Thoracic aorta (tissue), 2 donors: ENCODE measurements at regions not wholly inside any gene's neighbourhood (a gene's known extent, or its start where the extent isn't known, plus 50 kb on each side); places are given as distances from the start of the nearest gene placed in this dataset.

Experiments
- ATAC-seq: fragments of 150-250 bp; one replicate; pipeline ENCODE4 v1.8.0; 2017; ENCODE audit warnings: low read depth; ENCODE audit not compliant: insufficient number of reproducible peaks, low FRiP score
- DNase-seq: peaks from one replicate; pipeline ENCODE4 v3.0.0-alpha.2; 2020; ENCODE audit warnings: low spot score
- H3K27ac ChIP-seq, 2 donors: fragments of 200-600 bp; sonication (generic); 1 replicate in 1 of 2; 2 replicates in 1 of 2; pipeline ENCODE4 v1.5.1; 2016; ENCODE audit warnings: mild to moderate bottlenecking in 2 of 2, moderate library complexity in 2 of 2
- H3K27me3 ChIP-seq: fragments of 200-600 bp; sonication (generic); replicated peaks from 2 replicates; pipeline ENCODE4 v1.6.0; 2016; ENCODE audit warnings: mild to moderate bottlenecking; ENCODE audit not compliant: insufficient read depth
- H3K36me3 ChIP-seq: fragments of 200-600 bp; sonication (generic); one replicate; pipeline ENCODE4 v1.5.1; 2016
- H3K4me1 ChIP-seq, 2 donors: fragments of 200-600 bp; sonication (generic); 1 replicate in 1 of 2; 2 replicates in 1 of 2; pipeline versions ENCODE4 v1.5.1 to v1.6.0; 2016; ENCODE audit warnings: low read depth in 2 of 2, mild to moderate bottlenecking in 1 of 2; ENCODE audit not compliant: control insufficient read depth in 1 of 2
- H3K4me3 ChIP-seq: fragments of 200-600 bp; sonication (generic); 2 replicates; pipeline ENCODE4 v1.5.1; 2016; ENCODE audit warnings: mild to moderate bottlenecking
- H3K9me3 ChIP-seq: fragments of 200-600 bp; sonication (generic); 2 replicates; pipeline ENCODE4 v1.5.1; 2016
- TF ChIP-seq, protein P1 (sequence below): fragments of 200-600 bp; sonication (generic); IDR thresholded peaks from one replicate; pipeline ENCODE4 v1.5.1; 2019; ENCODE audit warnings: antibody characterized with exemption

DNA sequence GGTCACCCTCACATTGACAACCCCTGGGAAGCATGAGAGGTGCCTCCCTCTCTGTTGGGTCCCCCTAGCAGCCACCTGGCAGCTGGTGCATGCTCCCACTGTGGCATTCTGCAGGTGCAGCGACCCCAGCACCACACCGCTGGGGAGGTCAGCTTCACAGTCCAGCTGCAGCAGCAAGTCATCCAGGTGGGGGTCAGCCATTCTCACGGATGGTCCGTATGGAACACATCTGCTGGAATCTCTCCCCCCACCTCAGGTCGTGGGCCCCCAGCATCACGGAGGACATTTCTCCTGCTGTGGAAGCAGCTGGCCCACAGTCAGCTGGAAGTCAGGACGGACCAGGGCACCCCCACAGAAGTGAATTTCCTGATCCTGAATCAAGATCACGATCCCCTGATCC, 201.3 kb downstream of the COG6 start:
- Histone ChIP-seq H3K36me3 (no peaks in the 10 kb centered on the region), H3K27ac (no peak overlapping the region), H3K27me3 (no peaks in the 10 kb centered on the region), H3K4me3 (no peak overlapping the region), H3K4me1 (no peaks in the 10 kb centered on the region), H3K9me3 (peaks cover 3% of the 10 kb centered on the region)
- no peak for DNase-seq
- TF ChIP-seq, protein P1, sequence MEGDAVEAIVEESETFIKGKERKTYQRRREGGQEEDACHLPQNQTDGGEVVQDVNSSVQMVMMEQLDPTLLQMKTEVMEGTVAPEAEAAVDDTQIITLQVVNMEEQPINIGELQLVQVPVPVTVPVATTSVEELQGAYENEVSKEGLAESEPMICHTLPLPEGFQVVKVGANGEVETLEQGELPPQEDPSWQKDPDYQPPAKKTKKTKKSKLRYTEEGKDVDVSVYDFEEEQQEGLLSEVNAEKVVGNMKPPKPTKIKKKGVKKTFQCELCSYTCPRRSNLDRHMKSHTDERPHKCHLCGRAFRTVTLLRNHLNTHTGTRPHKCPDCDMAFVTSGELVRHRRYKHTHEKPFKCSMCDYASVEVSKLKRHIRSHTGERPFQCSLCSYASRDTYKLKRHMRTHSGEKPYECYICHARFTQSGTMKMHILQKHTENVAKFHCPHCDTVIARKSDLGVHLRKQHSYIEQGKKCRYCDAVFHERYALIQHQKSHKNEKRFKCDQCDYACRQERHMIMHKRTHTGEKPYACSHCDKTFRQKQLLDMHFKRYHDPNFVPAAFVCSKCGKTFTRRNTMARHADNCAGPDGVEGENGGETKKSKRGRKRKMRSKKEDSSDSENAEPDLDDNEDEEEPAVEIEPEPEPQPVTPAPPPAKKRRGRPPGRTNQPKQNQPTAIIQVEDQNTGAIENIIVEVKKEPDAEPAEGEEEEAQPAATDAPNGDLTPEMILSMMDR: no peak
- no peak for ATAC-seq

DNA sequence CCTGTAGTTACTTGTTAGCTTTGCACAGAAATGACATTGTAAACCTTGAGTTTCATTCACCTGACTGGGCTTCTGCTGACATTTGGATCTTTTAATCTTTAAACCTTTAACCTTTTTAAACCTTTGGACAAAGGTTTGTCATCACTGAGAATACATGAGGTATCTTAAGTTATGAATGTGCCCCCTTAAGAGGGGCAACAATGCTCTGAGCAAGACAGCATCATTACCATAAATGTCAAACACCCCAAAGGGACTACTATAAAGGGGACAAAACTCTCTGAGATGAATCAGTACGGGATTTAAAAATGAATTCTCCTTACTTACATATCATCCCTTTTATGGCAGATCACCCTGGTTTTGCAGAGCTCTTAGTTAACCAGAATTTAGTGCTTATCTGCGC, 203.3 kb downstream of the COG6 start:
- ATAC-seq (no peak), DNase-seq (no peak)
- H3K27me3 ChIP-seq: no peaks in the 10 kb centered on the region
- H3K9me3 ChIP-seq: no peaks in the 10 kb centered on the region
- no peaks in the 10 kb centered on the region for H3K4me1 ChIP-seq
- TF ChIP-seq, protein P1: no peak
- H3K4me3 ChIP-seq: no peak overlapping the region
- no peak overlapping the region for H3K27ac ChIP-seq
- no peaks in the 10 kb centered on the region for H3K36me3 ChIP-seq

DNA sequence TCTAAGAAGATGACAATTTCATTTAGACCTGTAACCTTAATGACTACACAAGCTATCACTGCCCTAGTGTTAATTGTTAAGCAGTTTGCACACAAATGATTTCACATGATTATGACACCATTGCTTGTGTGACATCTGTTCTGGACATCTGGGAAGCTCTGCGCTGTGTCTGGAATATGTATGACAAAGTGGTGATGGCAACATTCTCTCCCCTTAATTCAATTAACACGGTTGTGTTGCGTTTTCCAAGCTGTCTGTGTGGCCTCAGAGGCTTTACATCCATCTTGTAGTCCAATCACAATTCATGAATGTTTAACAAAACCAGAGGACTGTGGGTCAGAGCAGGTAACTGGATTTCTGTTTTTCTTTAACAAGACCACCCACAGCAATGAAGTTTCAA, 204.4 kb downstream of the COG6 start:
- no peaks in the 10 kb centered on the region for H3K36me3 ChIP-seq
- H3K4me1 ChIP-seq: no peaks in the 10 kb centered on the region
- no peaks in the 10 kb centered on the region for H3K9me3 ChIP-seq
- H3K4me3 ChIP-seq: no peak overlapping the region
- TF ChIP-seq, protein P1: no peak
- no peaks in the 10 kb centered on the region for H3K27me3 ChIP-seq
- no peak overlapping the region for H3K27ac ChIP-seq
- DNase-seq (no peak), ATAC-seq (no peak)

DNA sequence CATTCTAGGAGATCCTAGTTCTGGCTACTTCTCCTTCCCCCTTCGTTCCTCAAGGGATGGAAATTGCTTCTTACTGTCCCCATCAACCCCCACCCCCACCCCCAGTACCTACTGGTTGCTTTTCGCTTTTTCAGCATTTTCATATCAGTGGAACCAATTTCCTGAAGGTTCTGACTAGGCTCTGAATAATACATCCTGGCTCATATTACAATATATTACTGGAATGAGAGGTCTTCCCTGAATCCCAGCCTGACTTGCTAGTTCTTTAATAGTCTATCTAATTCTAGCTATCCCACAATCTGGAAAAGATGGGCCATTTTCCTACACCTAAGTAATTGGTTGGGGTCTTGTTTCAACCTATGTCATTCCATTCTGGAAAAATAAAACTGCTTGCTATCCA, 207.4 kb downstream of the COG6 start:
- DNase-seq (no peak), ATAC-seq (no peak)
- Histone ChIP-seq H3K36me3 (no peaks in the 10 kb centered on the region), H3K4me1 (no peaks in the 10 kb centered on the region), H3K4me3 (no peak overlapping the region), H3K27ac (no peak overlapping the region), H3K9me3 (no peaks in the 10 kb centered on the region), H3K27me3 (no peaks in the 10 kb centered on the region)
- TF ChIP-seq, protein P1: no peak

DNA sequence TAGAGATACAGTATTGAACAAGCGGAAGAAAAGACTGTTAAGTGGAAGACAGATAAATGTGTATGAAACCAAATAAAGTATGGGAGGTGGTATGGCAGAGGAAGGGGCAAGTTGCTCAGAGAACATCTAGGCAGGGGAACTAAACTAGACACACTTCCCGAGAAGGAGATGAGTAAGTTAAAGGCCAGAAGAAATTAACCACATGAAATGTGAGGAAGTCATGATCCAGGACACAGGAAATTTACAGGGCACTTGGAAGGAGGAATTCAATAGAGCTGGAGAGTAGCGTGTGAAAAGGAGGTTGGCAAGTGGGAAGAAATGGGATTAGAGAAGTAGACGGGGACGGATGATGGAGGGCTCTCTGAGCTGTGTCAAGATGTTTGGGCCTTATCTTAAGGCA, 208.8 kb downstream of the COG6 start:
- ATAC-seq (no peak), DNase-seq (no peak)
- Histone ChIP-seq H3K4me1 (no peaks in the 10 kb centered on the region), H3K36me3 (no peaks in the 10 kb centered on the region), H3K9me3 (no peaks in the 10 kb centered on the region), H3K27me3 (no peaks in the 10 kb centered on the region), H3K4me3 (no peak overlapping the region), H3K27ac (no peak overlapping the region)
- TF ChIP-seq, protein P1: no peak
